Adrenal gland (tissue), 9 donors: ENCODE measurements at regions not wholly inside any gene's neighbourhood (a gene's known extent, or its start where the extent isn't known, plus 50 kb on each side); places are given as distances from the start of the nearest gene placed in this dataset.

Source experiments
- DNase-seq, 7 donors: peaks; one replicate each; pipeline ENCODE4 v3.0.0-alpha.2; 2019 to 2020
- H3K27ac ChIP-seq, 5 donors: fragments of 200-600 bp; sonication (generic) in 4 of 5; 1 replicate in 3 of 5; 2 replicates in 2 of 5; pipeline versions ENCODE4 v1.5.1 to v1.8.0; 2016 to 2020; ENCODE audit warnings: mild to moderate bottlenecking in 1 of 5
- H3K27me3 ChIP-seq: fragments of 200-600 bp; 2 replicates; pipeline ENCODE4 v1.8.0; 2021
- H3K36me3 ChIP-seq, 2 donors: fragments of 200-600 bp; replicated peaks in 1 of 2; 1 replicate in 1 of 2; 2 replicates in 1 of 2; pipeline versions ENCODE4 v1.5.1 to v1.8.0; 2018 to 2022
- H3K4me1 ChIP-seq, 2 donors: fragments of 200-600 bp; replicated peaks in 1 of 2; 1 replicate in 1 of 2; 2 replicates in 1 of 2; pipeline versions ENCODE4 v1.5.1 to v1.8.0; 2018 to 2021
- H3K4me3 ChIP-seq, 4 donors: fragments of 200-600 bp; sonication (generic) in 3 of 4; one replicate each; pipeline ENCODE4 v1.5.1; 2016 to 2018
- H3K9me3 ChIP-seq, 3 donors: fragments of 200-600 bp; sonication (generic) in 1 of 3; replicated peaks in 1 of 3; 1 replicate in 2 of 3; 2 replicates in 1 of 3; pipeline versions ENCODE4 v1.5.1 to v1.8.0; 2016 to 2021
- POLR2A ChIP-seq, 2 donors: fragments of 450-650 bp; IDR thresholded peaks; one replicate each; pipeline ENCODE4 v1.6.1; 2017; ENCODE audit warnings: antibody characterized with exemption in 2 of 2, mild to moderate bottlenecking in 2 of 2, moderate library complexity in 1 of 2
- WGBS, 4 donors: extraction: QIAGEN DNeasy Blood & Tissue Kit in 2 of 4; methylation state at CpG; one replicate each; pipeline versions ENCODE4 v1.1.5 to v1.1.7; 2013 to 2017; 5-methylcytosine and 5-hydroxymethylcytosine counted together
- intact Hi-C, 2 donors: fragments of 100-400 bp; cut with DNase I; formaldehyde crosslinking; loops; one replicate each; pipeline versions ENCODE4 v1.14.1 to v1.15.0; 2022 to 2023
- TF ChIP-seq, protein P1 (sequence below), 6 experiments: fragments of 450-650 bp in 4 of 6; fragments of 200-600 bp in 2 of 6; sonication (generic) in 1 of 6; IDR thresholded peaks; 1 replicate in 5 of 6; 2 replicates in 1 of 6; pipeline versions ENCODE4 v1.5.1 to v1.8.0; 2016 to 2021; ENCODE audit warnings: antibody characterized with exemption in 6 of 6, mild to moderate bottlenecking in 2 of 6, moderate library complexity in 1 of 6
- donor health status: healthy with polysubstance abuse.
- donor health status: Bipolar disorder and iron deficiency.
- donor health status: DM: yes; HTN: yes; CAD: no.
- donor health status: DM: no; HTN: no; CAD: no.
- donor health status: DM: no; HTN: no; CAD: no.

- TF ChIP-seq POLR2A (IDR thresholded peaks at IDR 0.05), result no peak
- 84 to 100% (median 93%) methylated on average over 1 of the region's 1 CpG for WGBS, 4 donors
- Histone ChIP-seq H3K4me1 (no peaks in the 10 kb centered on the region), H3K4me3 (no peak overlapping the region), H3K36me3 (no peaks in the 10 kb centered on the region), H3K27me3 (no peaks in the 10 kb centered on the region), H3K9me3 (no peaks in the 10 kb centered on the region), H3K27ac (no peak overlapping the region)
- no peak for DNase-seq
- intact Hi-C loops, result no loop called here
Observed at GRCh38 chrX:45681891-45682290, 481.2 kb upstream of the DIPK2B start.

DNA sequence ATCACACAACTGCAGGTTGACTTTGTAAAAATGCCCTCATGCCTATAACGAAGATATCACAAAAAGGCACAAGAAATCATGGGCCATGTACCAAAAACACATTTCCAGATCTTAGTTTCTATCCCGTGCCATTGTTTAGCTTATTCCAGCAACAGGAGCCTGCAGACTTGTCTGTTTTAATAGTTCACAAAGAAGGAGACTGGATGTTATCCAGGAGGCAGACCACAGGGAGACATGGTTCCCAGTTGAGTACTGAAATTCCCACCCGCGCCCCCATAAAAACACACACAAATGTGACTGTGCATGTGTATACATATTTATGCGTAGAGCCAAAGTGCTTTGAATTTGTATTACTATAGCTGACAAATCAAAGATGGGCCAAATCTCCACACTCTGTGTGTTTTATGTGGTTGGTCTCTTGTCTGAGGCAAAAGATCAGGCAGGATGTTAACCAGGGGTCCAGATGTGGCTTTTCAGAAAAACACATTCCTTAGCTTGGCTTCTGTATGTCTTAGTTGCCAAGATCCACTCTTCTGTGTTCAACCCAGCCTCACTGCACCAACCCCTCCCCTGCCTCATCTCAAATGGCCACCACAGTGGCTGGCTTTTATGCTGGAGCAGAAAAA lies 469.2 kb upstream of the DIPK2B start:
- intact Hi-C loops, result no loop called here
- Histone ChIP-seq H3K36me3 (no peaks in the 10 kb centered on the region), H3K4me3 (no peak overlapping the region), H3K9me3 (no peaks in the 10 kb centered on the region), H3K4me1 (no peaks in the 10 kb centered on the region), H3K27ac (no peak overlapping the region), H3K27me3 (peaks cover 30% of the 10 kb centered on the region)
- 71 to 83% (median 78%) methylated on average over 5 of the region's 5 CpGs for WGBS, 4 donors
- no peak for TF ChIP-seq POLR2A (IDR thresholded peaks at IDR 0.05)
- TF ChIP-seq, protein P1, sequence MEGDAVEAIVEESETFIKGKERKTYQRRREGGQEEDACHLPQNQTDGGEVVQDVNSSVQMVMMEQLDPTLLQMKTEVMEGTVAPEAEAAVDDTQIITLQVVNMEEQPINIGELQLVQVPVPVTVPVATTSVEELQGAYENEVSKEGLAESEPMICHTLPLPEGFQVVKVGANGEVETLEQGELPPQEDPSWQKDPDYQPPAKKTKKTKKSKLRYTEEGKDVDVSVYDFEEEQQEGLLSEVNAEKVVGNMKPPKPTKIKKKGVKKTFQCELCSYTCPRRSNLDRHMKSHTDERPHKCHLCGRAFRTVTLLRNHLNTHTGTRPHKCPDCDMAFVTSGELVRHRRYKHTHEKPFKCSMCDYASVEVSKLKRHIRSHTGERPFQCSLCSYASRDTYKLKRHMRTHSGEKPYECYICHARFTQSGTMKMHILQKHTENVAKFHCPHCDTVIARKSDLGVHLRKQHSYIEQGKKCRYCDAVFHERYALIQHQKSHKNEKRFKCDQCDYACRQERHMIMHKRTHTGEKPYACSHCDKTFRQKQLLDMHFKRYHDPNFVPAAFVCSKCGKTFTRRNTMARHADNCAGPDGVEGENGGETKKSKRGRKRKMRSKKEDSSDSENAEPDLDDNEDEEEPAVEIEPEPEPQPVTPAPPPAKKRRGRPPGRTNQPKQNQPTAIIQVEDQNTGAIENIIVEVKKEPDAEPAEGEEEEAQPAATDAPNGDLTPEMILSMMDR (IDR thresholded peaks at IDR 0.05), result no peak
- DNase-seq, result no peak

DNA sequence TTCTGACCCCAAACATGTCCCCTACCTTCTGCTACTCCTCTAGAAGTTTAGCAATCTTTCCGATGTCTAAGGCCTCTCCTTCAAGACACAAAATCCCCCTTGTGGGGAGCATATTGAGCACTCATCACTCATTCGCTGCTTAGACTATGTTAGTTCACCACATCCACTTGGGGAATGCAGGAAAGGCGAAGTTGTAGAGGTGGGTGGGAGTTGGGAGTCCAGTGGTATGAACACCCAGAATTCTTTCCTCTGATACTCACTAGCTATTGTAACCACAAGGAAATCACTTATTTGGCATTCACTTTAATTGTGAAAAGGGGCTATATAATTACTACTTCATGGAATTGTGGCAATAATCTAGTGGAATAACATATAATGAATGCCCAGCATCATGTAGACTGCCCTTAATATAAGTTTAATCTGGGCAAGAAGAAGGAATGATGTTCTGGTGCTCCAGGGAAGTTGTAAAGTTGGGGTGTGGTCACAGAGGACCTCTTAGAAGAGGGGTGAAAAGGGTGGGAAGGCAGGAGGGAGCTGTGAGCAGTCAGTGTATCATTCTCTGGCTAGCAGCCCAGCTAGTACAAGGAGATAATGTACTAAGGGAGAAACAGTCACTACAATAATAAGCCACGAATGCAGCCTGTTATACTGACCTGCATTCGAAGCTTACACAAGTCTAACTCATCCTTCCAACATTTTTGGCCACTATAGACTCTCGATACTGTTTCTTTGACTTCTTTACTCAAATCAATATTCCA lies 468.2 kb upstream of the DIPK2B start:
- Histone ChIP-seq H3K4me1 (no peaks in the 10 kb centered on the region), H3K4me3 (no peak overlapping the region), H3K27ac (no peak overlapping the region), H3K36me3 (no peaks in the 10 kb centered on the region), H3K27me3 (peaks cover 29% of the 10 kb centered on the region), H3K9me3 (no peaks in the 10 kb centered on the region)
- intact Hi-C loops, result no loop called here
- TF ChIP-seq, protein P1 (IDR thresholded peaks at IDR 0.05), result no peak
- no peak for TF ChIP-seq POLR2A (IDR thresholded peaks at IDR 0.05)
- WGBS, 4 donors, result 63 to 80% (median 67%) methylated on average over 5 to 6 of the region's 6 CpGs
- DNase-seq, result no peak

DNA sequence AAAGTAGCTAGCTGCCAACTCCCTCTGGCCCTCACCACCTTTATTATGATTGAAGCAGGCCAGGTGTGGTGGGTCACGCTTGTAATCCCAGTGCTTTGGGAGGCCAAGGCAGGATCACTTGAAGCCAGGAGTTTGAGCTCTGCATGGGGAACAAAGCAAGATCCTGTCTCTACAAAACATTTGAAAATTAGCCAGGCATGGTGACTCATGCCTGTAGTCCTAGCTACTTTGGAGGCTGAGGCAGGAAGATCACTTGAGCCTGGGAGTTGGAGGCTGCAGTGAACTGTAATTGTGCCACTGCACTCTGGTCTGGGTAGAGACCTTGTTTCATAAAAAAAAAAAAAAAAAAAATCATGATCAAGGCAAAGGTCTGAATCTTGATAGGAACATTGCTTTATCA lies 467.0 kb upstream of the DIPK2B start:
- no peak for TF ChIP-seq POLR2A (IDR thresholded peaks at IDR 0.05)
- TF ChIP-seq, protein P1 (IDR thresholded peaks at IDR 0.05), result no peak
- WGBS, 4 donors, result 63 to 100% (median 89%) methylated on average over 1 of the region's 1 CpG
- Histone ChIP-seq H3K36me3 (no peaks in the 10 kb centered on the region), H3K9me3 (no peaks in the 10 kb centered on the region), H3K27ac (no peak overlapping the region), H3K4me3 (no peak overlapping the region), H3K27me3 (peaks cover 18% of the 10 kb centered on the region), H3K4me1 (no peaks in the 10 kb centered on the region)
- intact Hi-C loops, result no loop called here
- no peak for DNase-seq
